ENCODE measurements at regions not wholly inside any gene's neighbourhood (a gene's known extent, or its start where the extent isn't known, plus 50 kb on each side); places are given as distances from the start of the nearest gene placed in this dataset.
"Not testable (repeated sequence)": the region's sequence is repeated elsewhere in the genome, so short reads cannot be mapped to it uniquely, and the experiment has no call there.

GRCh38 chr9:32200896-32201295 lies 183.5 kb upstream of the ACO1 start:
- in situ Hi-C loops (cut with HindIII; ENCODE audit: extremely low pct_ligation_motif_present, low pct_unique_long_range_greater_than_20kb): no loop called here
- Histone ChIP-seq H3K9me3 (ENCODE audit: low read length) (no peaks in the 10 kb centered on the region), H3K4me2 (ENCODE audit: low read depth, low read length) (no peak overlapping the region), H3K4me3 (replicated peaks in 1 of 3; ENCODE audit: insufficient read depth in 1 of 3, low read depth in 2 of 3, low read length in 3 of 3) (no peak overlapping the region), H3K27me3 (ENCODE audit: control insufficient read depth in 1 of 2, insufficient read depth in 2 of 2, low read length in 2 of 2) (no peaks in the 10 kb centered on the region), H3K4me1 (ENCODE audit: insufficient read depth, low read length) (no peaks in the 10 kb centered on the region), H2AFZ (ENCODE audit: low read length) (no peak overlapping the region), H3K27ac (ENCODE audit: extremely low read length, insufficient read depth, low read length) (no peak overlapping the region), H3K36me3 (replicated peaks in 1 of 2; ENCODE audit: control insufficient read depth in 1 of 2, insufficient read depth in 2 of 2, low read length in 2 of 2) (no peaks in the 10 kb centered on the region), H4K20me1 (ENCODE audit: insufficient read depth, low read length) (no peaks in the 10 kb centered on the region), H3K79me2 (ENCODE audit: insufficient read depth, low read length) (no peaks in the 10 kb centered on the region), H3K9ac (ENCODE audit: insufficient read depth, low read depth, low read length) (no peak overlapping the region)
- FAIRE-seq: no peak
- no TSS peak for BruUV-seq (replicated peaks)
- intact Hi-C loops (cut with micrococcal nuclease; ENCODE audit: unreplicated experiment): no loop called here
- CTCF ChIA-PET (ENCODE audit: low intra/inter-chr PET ratio, low total read pairs): no interaction called here
- TF ChIP-seq JUNB (CRISPR knock-in tag; IDR thresholded peaks at IDR 0.05; ENCODE audit: borderline replicate concordance): no peak
- TF ChIP-seq HIVEP1 (CRISPR knock-in tag; IDR thresholded peaks at IDR 0.05): no peak
- no peak for TF ChIP-seq MYNN (CRISPR knock-in tag; IDR thresholded peaks at IDR 0.05; ENCODE audit: low read depth)
- TF ChIP-seq FOXO4 (CRISPR knock-in tag; conservative IDR thresholded peaks at IDR 0.05): no peak
- TF ChIP-seq ARID5B (CRISPR knock-in tag; IDR thresholded peaks at IDR 0.05): no peak
- TF ChIP-seq SMAD9 (CRISPR knock-in tag; IDR thresholded peaks at IDR 0.05): no peak
- TF ChIP-seq ARNT2 (CRISPR knock-in tag; IDR thresholded peaks at IDR 0.05; ENCODE audit: low read depth): no peak
- no peak for TF ChIP-seq FIP1L1 (IDR thresholded peaks at IDR 0.05; ENCODE audit: borderline replicate concordance, insufficient read depth, low read depth, low read length)
- no peak for DNase-seq (ENCODE audit: low spot score)
- ATAC-seq: no peak
- POLR2A ChIA-PET: no interaction called here

GRCh38 chr9:32209164-32209563 lies 175.3 kb upstream of the ACO1 start:
- H3K4me1 ChIP-seq (ENCODE audit: insufficient read depth, low read length); H3K4me2 ChIP-seq (ENCODE audit: low read depth, low read length); H4K20me1 ChIP-seq (ENCODE audit: insufficient read depth, low read length); H3K79me2 ChIP-seq (ENCODE audit: insufficient read depth, low read length); H3K36me3 ChIP-seq (replicated peaks in 1 of 2; ENCODE audit: control insufficient read depth in 1 of 2, insufficient read depth in 2 of 2, low read length in 2 of 2); H3K27ac ChIP-seq (ENCODE audit: extremely low read length, insufficient read depth, low read length); DNase-seq (ENCODE audit: low spot score); BruUV-seq (replicated peaks); CTCF ChIA-PET (ENCODE audit: low intra/inter-chr PET ratio, low total read pairs); H3K9me3 ChIP-seq (ENCODE audit: low read length); H3K4me3 ChIP-seq (replicated peaks in 1 of 3; ENCODE audit: insufficient read depth in 1 of 3, low read depth in 2 of 3, low read length in 3 of 3); ATAC-seq; FAIRE-seq; H2AFZ ChIP-seq (ENCODE audit: low read length); H3K27me3 ChIP-seq (ENCODE audit: control insufficient read depth in 1 of 2, insufficient read depth in 2 of 2, low read length in 2 of 2); in situ Hi-C loops (cut with HindIII; ENCODE audit: extremely low pct_ligation_motif_present, low pct_unique_long_range_greater_than_20kb); H3K9ac ChIP-seq (ENCODE audit: insufficient read depth, low read depth, low read length); intact Hi-C loops (cut with micrococcal nuclease; ENCODE audit: unreplicated experiment); POLR2A ChIA-PET: not testable (repeated sequence)
- 69% methylated on average over 3 of the region's 3 CpGs for WGBS (ENCODE audit: low lambda C conversion rate)
